AG08395 (cell line): ENCODE measurements at regions not wholly inside any gene's neighbourhood (a gene's known extent, or its start where the extent isn't known, plus 50 kb on each side); places are given as distances from the start of the nearest gene placed in this dataset.

Source experiments
- DNase-seq: peaks from one replicate; pipeline ENCODE4 v3.0.0; 2012; ENCODE audit warnings: mixed read lengths, low spot score

DNA sequence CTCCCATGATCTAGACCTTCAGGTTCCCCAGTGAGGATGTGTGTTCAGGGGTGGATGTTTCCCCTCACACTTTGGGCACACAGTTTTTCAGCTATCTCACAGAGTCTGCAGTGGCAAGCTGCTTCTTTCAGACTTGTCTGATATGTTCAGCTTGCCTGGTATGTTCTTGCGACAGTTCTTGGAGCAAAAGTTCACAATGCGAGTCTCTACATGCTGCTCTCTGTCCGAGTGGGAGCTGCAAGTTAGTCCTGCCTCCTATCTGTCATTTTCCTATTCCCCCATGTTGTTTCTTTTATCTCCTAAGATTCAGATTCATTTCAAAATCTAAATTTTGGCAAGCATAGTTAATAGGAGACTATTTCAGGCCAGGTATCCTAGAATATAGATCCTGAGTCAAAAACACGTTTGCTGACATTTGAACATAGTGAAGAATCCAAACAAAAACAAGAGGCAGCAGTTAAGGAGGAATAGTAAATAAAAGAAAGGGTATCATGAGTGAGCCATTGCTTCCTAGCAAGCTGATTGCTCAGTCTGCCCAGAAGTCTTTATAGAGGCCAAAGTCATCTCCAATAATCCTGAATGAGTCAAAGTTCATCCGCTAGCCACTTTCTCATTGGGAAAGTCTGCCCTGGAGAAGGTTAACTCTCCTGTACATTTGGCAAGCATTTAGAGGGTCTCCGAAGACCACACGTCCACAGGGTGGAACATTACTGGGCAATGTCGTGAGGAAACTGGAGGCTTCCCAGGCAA is 140.2 kb upstream of the MOCS1 start:
- DNase-seq: no peak

DNA sequence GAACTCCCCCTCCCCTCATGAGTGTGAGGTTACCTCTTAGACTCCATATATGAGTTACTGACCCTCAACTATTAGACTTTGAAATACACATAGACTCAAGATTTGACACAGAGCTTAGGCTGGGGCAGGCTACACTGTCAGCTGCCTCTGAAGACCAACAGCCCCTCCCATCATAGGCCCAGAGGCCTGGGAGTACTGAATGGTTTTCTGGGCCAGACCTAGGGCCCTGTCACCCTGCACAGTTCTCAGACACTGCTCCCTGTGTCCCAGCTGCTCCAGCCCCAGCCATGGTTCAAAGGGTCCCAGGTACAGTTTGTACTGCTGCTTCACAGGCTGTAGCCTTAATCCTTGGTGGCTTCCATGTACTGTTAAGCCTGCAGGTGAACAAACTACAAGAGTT is 132.1 kb upstream of the MOCS1 start:
- no peak for DNase-seq

DNA sequence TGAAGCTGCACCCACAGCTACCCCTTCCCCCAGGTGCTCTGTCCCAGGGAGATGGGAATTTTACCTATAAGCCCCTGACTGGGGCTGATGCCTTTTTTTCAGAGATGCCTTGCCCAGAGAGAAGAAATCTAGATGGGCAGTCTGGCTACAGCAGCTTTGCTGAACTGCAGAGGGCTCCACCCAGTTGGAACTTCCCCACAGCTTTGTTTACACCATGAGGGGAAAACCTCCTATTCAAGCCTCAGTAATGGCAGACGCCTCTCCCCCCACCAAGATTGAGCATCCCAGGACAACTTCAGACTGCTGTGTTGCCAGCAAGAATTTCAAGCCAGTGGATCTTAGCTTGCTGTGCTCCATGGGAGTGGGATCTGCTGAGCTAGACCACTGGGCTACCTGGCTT is 122.6 kb upstream of the MOCS1 start:
- DNase-seq: no peak

DNA sequence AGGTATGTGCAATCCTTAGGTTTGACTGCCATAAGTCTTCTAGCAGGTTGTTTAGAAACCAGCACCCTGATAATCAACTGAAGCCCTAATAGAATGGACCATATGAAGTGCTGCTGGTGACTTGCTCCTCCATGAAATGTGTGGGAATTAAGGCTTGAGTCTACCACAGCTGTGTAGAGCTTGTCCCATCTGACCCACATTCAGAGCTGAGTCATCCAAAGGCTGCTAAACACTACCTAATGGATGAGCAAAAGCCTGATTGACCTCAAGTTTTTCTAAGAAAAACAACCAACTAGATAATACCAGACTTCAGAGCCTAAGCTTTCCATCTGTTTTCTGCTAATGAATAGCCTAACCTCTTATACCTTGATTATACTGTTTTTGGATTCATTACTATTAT is 120.3 kb upstream of the MOCS1 start:
- DNase-seq: no peak

DNA sequence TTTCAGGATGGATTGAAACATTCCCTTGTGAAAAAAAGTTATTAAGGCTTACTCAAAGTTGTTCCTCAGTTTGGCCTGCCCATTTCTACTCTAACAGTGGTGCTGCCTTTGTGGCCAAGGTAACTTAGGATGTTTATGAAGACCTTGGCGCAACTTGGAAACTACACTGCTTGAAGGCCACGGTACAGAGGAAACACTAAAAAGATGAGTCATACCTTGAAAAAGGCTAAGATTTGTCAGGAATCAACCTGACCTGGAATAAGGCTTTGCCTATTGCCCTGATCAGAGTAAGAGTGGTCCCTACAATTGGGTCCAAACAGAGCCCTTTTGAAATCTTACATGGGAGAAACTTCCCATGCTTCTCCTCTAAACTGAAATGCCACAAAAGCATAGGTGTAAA is 119.9 kb upstream of the MOCS1 start:
- no peak for DNase-seq

DNA sequence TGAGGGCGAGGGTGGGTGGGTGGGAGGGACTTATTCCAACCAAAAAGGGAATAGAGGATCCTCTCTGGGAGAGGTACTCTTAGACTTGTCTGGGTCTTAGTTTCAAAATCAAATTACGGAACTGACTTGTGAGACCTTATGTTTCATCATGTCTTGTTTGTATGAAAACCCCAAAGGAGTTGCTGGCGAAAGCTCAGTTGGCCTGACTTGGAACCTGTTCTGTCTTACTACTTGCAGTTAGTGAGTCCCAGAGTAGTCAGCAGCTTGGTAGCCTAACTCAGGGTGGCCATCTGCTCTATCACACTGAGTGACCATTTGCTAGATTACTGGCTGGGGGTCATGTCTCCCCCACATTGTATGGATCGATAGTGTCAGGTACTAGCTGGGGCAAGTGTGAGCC is 114.9 kb upstream of the MOCS1 start:
- no peak for DNase-seq

DNA sequence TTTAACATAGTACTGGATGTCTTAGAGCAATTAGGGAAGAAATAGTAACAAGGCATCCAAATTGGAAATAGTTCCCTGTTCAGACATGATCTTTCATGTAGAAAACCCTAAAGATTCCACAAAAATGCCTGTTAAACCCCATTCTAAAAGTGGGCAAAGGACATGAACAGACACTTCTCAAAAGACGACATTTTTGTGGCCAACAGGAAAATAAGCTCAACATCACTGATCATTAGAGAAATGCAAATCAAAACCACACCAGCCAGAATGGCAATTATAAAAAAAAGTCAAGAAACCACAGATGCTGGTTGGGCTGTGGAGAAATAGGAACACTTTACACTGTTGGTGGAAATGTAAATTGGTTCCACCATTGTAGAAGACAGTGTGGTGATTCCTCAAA is 109.9 kb upstream of the MOCS1 start:
- DNase-seq: no peak

DNA sequence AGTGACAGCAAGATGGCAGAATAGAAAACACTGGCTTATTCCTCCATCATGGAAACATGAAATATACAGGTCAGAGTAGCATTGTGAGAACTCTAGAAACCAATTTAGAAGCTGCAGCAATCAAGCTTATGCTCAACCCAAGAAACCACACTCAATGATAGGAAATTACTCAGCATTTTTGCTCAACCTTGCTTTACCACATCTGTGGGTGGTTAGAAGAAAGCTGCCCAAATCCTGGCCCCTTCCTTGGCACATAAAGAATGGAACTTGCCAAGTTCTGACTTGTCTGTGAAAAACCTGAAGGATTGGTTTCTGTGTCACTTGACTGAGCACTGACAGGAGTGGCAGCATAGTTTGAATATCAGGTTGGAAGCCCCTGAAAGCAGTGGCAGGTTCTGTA is 108.0 kb upstream of the MOCS1 start:
- DNase-seq: no peak

DNA sequence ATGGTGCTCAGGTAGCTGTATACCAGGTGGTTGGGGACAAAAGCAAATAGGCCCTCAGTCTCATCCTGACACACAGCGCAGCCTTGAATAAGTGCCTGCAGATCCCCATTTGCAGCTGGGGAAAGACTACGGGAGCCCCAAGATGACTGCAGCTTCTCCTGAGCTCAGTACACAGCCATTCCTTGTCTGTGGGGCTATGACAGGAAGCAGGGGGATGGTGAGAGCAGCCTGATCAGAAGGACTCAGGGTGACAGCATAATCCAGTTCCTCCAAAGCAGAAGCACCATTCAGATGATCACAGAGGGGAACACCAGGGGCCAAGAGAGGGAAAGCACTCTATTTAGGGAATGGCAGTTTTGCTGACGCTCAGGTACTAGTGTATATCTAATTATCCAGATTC is 104.8 kb upstream of the MOCS1 start:
- DNase-seq: no peak

DNA sequence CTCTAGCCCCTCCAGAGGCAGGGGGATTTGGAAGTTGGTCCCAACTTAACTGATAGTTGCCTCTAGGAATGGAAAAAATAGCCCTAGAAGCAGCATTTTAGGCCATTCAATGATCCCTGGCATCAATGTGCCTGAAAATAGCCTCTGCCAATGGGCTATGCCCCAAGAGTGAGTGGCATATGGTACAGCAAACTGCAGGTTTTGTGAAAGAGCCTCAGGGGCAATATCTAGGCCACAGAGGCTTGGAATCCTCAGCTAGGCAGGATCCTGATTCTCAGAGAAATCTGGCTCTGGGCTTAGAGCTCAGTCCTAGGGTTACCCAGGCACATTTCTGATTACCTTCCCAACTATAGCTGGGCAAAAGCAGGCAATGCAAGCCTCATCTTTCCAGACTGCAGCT is 104.4 kb upstream of the MOCS1 start:
- DNase-seq: no peak

DNA sequence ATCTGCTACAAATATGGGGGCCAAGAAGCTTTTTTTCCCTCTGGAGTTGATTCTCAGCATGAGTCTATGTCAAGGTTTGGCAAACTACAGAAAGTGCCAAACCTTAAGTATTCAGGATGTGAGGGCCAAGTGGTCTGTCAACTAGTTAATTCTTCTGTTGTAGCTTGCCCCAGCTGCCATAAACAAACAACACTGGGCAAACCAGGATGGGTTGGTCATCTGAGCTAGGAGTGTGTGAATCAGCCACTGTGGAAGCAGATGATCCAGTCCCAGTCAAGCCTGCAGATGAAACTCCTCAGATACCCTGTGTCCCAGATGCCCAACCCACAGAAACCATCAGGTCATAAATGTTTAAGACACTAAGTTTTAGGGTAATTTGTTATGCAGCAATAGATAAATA is 103.0 kb upstream of the MOCS1 start:
- no peak for DNase-seq

DNA sequence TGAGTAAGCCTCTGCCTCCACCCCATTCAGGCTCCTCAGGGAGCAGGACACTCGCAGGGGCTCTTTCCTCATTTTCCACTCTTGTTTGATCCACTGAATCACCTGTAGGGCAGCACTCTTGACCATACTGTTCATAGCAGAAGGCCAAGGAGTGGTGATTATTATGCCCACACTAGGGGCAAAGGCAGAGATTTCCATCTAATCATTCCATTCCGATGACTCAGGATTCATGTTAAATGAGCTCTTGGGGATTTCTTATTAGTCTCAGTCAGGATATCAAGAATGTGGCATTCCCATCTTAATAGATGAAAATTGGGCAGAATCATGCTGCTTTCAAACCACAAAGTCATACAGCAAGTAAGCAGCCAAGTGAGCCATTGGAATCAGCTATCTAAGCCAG is 101.9 kb upstream of the MOCS1 start:
- no peak for DNase-seq

DNA sequence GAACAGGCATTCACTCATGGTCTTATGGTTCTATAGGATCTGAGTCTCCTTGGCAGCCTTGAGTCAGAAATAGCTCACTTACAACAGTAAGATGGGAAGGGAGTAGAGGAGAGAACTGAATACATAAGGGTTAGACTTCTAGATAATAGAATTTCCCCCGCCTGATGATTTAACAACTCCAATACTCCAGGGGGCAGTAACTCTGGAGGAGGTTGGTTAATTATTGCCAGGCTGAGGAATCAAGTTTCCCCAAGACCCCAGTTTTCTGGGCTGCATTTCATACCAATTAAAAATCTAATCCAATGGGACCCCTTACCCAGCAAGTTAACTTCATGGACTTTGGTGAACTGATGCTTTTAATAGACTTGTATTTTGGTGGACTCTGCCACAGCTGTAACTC is 94.2 kb upstream of the MOCS1 start:
- DNase-seq: no peak

DNA sequence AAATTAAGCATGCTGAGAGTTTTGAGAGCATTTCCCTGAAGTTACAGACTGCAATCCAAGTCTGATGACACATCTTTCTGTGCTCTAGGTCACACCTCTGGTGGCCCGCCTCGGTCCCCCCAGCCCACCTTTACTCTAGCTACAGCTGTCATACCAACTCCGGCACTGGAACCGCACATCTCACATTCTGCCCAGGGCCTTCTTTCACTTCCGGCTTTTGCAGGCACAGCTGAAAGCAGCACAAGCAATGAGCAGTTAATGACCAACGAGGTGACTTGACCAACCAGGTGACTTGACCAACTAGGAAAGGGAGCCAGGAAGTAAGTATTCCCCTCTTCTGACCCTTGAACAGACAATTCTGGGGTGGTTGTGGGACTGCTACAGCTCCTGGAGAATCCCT is 88.6 kb upstream of the MOCS1 start:
- DNase-seq: no peak

DNA sequence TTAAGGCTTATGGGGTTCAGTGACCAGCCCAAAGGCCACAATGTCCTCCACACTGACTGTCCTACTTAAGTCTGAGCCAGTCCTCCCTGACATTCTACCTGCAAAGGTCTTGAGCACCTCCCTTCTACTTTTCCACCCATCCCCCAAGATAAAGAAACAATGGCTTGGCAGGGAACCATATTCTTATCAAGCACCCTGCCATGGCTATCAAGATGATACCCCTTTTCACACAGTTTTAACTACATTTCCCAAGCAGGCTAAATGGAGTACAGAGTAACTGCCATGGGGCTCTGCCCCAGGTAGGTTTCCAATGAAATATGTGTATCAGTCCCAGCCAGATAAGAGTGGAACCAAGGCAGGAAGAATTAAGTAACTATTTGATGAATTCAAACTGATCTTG is 85.9 kb upstream of the MOCS1 start:
- no peak for DNase-seq

DNA sequence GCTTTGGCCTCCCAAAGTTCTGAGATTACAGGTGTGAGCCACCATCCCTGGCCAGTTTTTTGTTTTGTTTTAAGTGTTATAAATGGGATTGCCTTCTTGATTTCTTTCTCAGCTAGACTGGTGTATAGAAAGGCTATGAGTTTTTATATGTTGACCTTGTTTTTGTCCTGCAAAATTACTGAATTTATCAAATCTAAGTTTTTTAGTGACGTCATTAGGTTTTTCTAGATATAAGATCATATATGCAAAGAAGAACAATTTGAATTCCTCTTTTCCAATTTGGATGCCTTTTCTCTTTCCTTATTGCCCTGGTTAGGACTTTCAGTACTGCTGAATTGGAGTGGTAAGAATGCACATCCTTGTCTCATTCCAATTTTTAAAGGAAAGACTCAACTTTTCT is 81.3 kb upstream of the MOCS1 start:
- DNase-seq: no peak

DNA sequence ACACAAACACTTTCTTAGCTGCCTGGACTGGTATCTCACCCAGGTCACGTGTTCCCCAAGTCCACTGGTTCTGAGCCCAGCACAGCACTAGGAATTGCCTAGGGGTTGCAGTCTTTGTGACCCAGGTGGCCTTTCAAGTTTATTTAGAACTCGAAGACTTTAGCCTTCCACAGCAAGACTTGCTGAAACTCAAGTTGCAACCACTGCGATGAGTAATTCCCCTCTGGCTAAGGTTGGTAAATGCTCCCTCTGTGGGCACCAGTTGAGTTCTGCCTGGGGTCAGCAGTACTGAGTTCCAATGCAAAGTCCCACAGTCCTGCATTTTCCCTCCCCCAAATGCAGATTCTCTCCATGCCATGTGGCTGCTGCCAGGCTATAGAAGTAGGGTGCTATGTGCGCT is 77.6 kb upstream of the MOCS1 start:
- DNase-seq: no peak

DNA sequence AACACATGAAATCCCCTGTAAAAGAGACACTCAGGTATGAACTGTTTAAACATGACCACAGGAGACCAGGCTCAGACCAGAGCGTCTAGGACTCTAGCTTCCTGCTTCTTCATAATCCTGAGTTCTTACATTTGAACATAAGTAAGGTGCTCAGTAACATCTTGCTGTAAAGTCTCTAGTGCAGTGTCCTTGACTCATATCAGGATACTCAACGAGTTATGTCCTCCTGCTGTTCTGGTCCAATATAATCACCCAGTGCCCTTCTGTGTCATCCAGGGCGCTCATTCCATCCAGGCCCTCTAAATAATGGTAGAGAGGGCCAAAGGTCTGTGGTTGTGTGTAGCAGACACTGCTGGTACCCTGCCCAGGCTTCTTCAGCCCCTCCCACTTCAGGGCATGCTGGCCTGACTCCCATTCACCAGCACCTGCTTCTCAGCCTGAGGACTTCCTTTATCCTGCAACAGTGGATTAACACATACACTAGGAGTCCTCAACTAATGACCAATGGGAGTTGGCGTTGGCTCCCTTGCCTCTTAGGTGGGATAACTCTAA is 66.8 kb upstream of the MOCS1 start:
- DNase-seq: no peak

DNA sequence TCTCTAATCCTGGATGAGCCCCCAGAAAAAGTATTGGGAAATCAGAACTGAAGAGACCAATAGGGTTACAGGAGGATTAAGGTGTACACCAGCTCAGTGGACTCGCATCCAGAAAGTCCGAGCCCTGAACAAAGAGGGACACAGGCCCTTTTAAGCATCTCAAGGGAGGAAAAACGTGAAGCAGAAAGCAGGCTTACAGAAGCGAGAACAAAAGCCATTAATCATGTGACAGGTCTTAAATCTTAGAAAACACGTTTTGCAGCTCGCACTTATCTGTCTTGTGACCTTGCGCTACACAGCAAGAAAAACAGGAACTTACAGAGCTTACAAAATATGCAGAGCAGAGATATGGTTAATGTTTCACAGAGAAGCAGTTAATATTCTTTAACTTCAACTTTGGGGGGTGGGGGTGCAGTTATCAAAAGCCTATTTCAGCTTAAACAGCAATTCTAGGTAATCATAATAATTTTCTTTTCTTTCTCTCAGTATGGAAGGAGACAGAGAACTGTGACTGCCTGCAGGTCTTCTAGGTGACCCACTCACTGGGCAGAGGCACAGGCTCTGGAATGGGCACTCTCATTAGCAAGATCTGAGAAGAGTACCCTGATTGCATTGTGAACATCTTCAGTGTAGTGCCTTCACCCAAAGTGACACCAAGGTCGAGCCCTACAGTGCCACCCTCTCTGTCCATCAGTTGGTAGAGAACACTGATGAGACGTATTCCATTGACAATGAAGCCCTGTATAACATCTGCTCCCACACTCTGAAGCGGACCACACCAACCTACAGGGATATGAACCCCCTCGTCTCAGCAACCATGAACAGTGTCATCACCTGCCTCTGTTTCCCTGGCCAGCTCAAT is 65.0 kb upstream of the MOCS1 start:
- DNase-seq: no peak

DNA sequence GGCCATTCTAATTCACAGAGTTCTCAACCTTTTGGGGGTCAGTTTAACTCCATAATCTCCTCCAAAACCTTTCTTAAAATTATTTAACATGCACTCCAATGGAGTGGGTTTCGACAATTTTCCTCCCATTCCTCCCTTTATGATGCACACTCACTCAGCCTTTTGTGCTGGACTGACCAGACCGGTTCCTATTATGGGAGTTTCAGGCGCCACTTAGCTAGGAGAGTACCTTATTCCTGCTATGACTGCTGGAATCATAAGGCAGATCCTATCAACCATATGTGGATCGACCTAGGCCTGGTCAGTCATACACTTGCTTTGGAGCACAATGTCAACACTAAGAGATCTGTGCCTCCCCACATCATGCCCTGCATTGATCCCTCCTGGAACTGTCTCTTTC is 63.9 kb upstream of the MOCS1 start:
- DNase-seq: no peak

DNA sequence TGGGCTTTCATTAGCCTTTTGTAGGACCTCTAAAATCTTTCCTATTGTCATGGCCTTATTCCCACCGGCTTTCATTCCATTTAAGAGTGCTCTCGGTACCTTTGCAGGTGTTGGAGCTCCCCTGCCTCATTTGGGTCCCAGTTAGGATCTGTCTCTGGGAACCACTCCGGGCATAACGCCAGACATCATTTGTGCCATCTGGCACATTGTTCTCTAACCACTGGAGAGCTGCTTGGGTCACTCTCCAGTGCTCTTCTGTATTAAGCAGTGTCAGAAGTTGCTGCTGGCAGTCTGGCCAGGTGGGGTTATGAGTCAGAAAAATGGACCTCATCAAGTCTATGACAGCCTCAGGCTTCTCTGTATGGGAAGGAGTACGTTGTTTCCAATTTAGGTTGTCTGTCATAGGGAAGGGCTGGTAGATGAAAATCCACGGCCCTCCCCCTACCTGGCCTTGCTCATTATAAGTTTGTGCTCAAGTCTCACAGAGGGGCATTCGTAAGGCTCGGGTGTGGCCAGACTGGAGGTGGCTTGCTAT is 62.9 kb upstream of the MOCS1 start:
- DNase-seq: no peak

DNA sequence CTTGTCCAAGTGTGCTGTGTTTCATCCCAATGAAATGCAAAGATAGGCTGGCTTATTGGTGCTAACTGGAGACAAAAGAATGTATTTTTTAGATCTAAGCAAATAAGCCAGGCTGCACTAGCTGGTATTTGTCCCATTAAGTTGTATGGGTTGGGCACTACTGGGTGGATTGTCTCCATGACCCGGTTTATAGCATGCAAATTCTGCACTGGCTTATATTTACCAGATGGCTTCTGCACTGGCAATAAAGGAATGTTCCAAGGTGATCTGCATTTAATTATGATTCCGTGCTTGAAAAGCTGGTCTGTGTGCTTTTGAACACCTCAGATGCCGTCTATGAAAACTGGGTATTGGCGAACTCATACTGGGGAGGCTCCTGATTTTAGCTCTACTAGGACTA is 61.4 kb upstream of the MOCS1 start:
- DNase-seq: no peak
